Globus pallidus (tissue), 1 donor: ENCODE measurements at regions not wholly inside any gene's neighbourhood (a gene's known extent, or its start where the extent isn't known, plus 50 kb on each side); places are given as distances from the start of the nearest gene placed in this dataset.

ENCODE experiments used
- DNase-seq: peaks from one replicate; pipeline ENCODE4 v3.0.0-alpha.2; 2015; ENCODE audit warnings: low spot score

- no peak for DNase-seq
These were observed 502.9 kb upstream of the ZEB2 start for GRCh38 chr2:145022666-145023333.

GRCh38 chr2:145021962-145022665 lies 502.2 kb upstream of the ZEB2 start:
- no peak for DNase-seq

GRCh38 chr2:145020694-145021093 lies 500.8 kb upstream of the ZEB2 start:
- DNase-seq = no peak

GRCh38 chr2:145020139-145020538 lies 500.2 kb upstream of the ZEB2 start:
- DNase-seq = no peak

GRCh38 chr2:145018502-145018901 lies 498.6 kb upstream of the ZEB2 start:
- DNase-seq = no peak

GRCh38 chr2:145017149-145017548 lies 497.2 kb upstream of the ZEB2 start:
- no peak for DNase-seq

GRCh38 chr2:145016711-145017110 lies 496.8 kb upstream of the ZEB2 start:
- no peak for DNase-seq

GRCh38 chr2:145015561-145015960 lies 495.6 kb upstream of the ZEB2 start:
- DNase-seq = no peak

- no peak for DNase-seq
These were observed 492.9 kb upstream of the ZEB2 start for GRCh38 chr2:145012806-145013205.

GRCh38 chr2:145012214-145012670 lies 492.3 kb upstream of the ZEB2 start:
- DNase-seq = no peak

- DNase-seq = no peak
These were observed 490.7 kb upstream of the ZEB2 start for GRCh38 chr2:145010635-145011034.

GRCh38 chr2:145007960-145008263 lies 488.0 kb upstream of the ZEB2 start:
- DNase-seq = no peak

- no peak for DNase-seq
These were observed 487.4 kb upstream of the ZEB2 start for GRCh38 chr2:145007093-145007959.

- no peak for DNase-seq
These were observed 482.7 kb upstream of the ZEB2 start for GRCh38 chr2:145002624-145003023.

GRCh38 chr2:145000376-145000775 lies 480.5 kb upstream of the ZEB2 start:
- no peak for DNase-seq

GRCh38 chr2:144999936-145000335 lies 480.0 kb upstream of the ZEB2 start:
- DNase-seq = no peak

- DNase-seq = no peak
These were observed 479.4 kb upstream of the ZEB2 start for GRCh38 chr2:144999071-144999875.

- no peak for DNase-seq
These were observed 478.5 kb upstream of the ZEB2 start for GRCh38 chr2:144998435-144998834.

GRCh38 chr2:144996225-144996795 lies 476.4 kb upstream of the ZEB2 start:
- no peak for DNase-seq

- no peak for DNase-seq
These were observed 475.6 kb upstream of the ZEB2 start for GRCh38 chr2:144995482-144995881.

GRCh38 chr2:144990661-144991060 lies 470.7 kb upstream of the ZEB2 start:
- DNase-seq = peak; percentile 82
